ENCODE measurements at regions not wholly inside any gene's neighbourhood (a gene's known extent, or its start where the extent isn't known, plus 50 kb on each side); places are given as distances from the start of the nearest gene placed in this dataset.
A peak's percentile ranks its signal among the peaks of the same experiment; 100 is the strongest.

- H3K9me3 Mint-ChIP-seq (ENCODE audit: low read depth): no peaks in the 10 kb centered on the region
- peak overlapping the region; percentile 58 for H3K27ac Mint-ChIP-seq
- H3K36me3 Mint-ChIP-seq: no peaks in the 10 kb centered on the region
Observed at GRCh38 chr12:107441665-107442300, 243.8 kb upstream of the PWP1 start.

GRCh38 chr12:107442326-107442987 lies 243.1 kb upstream of the PWP1 start:
- Mint-ChIP-seq H3K4me1 (ENCODE audit: low read depth) (peaks cover 18% of the 10 kb centered on the region), H3K4me3 (peak overlapping the region; percentile 49), H3K27me3 (no peaks in the 10 kb centered on the region), H3K27ac (peak overlapping the region; percentile 58), H3K9me3 (ENCODE audit: low read depth) (no peaks in the 10 kb centered on the region), H3K36me3 (no peaks in the 10 kb centered on the region)

More at GRCh38 chr12:107441665-107442300, 243.8 kb upstream of the PWP1 start:
- Mint-ChIP-seq H3K4me3 (peak overlapping the region; percentile 49), H3K4me1 (ENCODE audit: low read depth) (peaks cover 18% of the 10 kb centered on the region), H3K27me3 (no peaks in the 10 kb centered on the region)

- Mint-ChIP-seq H3K4me1 (ENCODE audit: low read depth) (peaks cover 22% of the 10 kb centered on the region), H3K36me3 (peaks cover 3% of the 10 kb centered on the region), H3K4me3 (no peak overlapping the region), H3K27ac (no peak overlapping the region), H3K27me3 (no peaks in the 10 kb centered on the region), H3K9me3 (ENCODE audit: low read depth) (no peaks in the 10 kb centered on the region)
Observed at GRCh38 chr12:107443320-107444090, 242.1 kb upstream of the PWP1 start.

- Mint-ChIP-seq H3K4me1 (ENCODE audit: low read depth) (peaks cover 22% of the 10 kb centered on the region), H3K27ac (no peak overlapping the region), H3K36me3 (peaks cover 3% of the 10 kb centered on the region), H3K4me3 (no peak overlapping the region), H3K9me3 (ENCODE audit: low read depth) (no peaks in the 10 kb centered on the region), H3K27me3 (no peaks in the 10 kb centered on the region)
Observed at GRCh38 chr12:107444771-107445170, 240.8 kb upstream of the PWP1 start.

- Mint-ChIP-seq H3K9me3 (ENCODE audit: low read depth) (no peaks in the 10 kb centered on the region), H3K4me3 (no peak overlapping the region), H3K27me3 (no peaks in the 10 kb centered on the region), H3K4me1 (ENCODE audit: low read depth) (peaks cover 23% of the 10 kb centered on the region), H3K27ac (no peak overlapping the region), H3K36me3 (peaks cover 3% of the 10 kb centered on the region)
Observed at GRCh38 chr12:107446476-107446875, 239.1 kb upstream of the PWP1 start.

- Mint-ChIP-seq H3K4me1 (ENCODE audit: low read depth) (peaks cover 21% of the 10 kb centered on the region), H3K27ac (no peak overlapping the region), H3K4me3 (no peak overlapping the region), H3K9me3 (ENCODE audit: low read depth) (peaks cover 5% of the 10 kb centered on the region), H3K36me3 (peaks cover 8% of the 10 kb centered on the region), H3K27me3 (no peaks in the 10 kb centered on the region)
Observed at GRCh38 chr12:107447336-107447735, 238.3 kb upstream of the PWP1 start.

- Mint-ChIP-seq H3K4me3 (no peak overlapping the region), H3K27me3 (no peaks in the 10 kb centered on the region), H3K9me3 (ENCODE audit: low read depth) (peaks cover 9% of the 10 kb centered on the region), H3K36me3 (peaks cover 11% of the 10 kb centered on the region), H3K4me1 (ENCODE audit: low read depth) (peaks cover 21% of the 10 kb centered on the region), H3K27ac (no peak overlapping the region)
Observed at GRCh38 chr12:107448198-107448597, 237.4 kb upstream of the PWP1 start.

- Mint-ChIP-seq H3K36me3 (peaks cover 14% of the 10 kb centered on the region), H3K9me3 (ENCODE audit: low read depth) (peaks cover 9% of the 10 kb centered on the region), H3K27ac (no peak overlapping the region), H3K4me1 (ENCODE audit: low read depth) (peaks cover 17% of the 10 kb centered on the region), H3K27me3 (no peaks in the 10 kb centered on the region), H3K4me3 (no peak overlapping the region)
Observed at GRCh38 chr12:107449891-107450290, 235.7 kb upstream of the PWP1 start.

- H3K4me3 Mint-ChIP-seq: no peak overlapping the region
- peaks cover 17% of the 10 kb centered on the region for H3K4me1 Mint-ChIP-seq (ENCODE audit: low read depth)
- peaks cover 14% of the 10 kb centered on the region for H3K36me3 Mint-ChIP-seq
- no peak overlapping the region for H3K27ac Mint-ChIP-seq
- H3K27me3 Mint-ChIP-seq: no peaks in the 10 kb centered on the region
- H3K9me3 Mint-ChIP-seq (ENCODE audit: low read depth): peaks cover 9% of the 10 kb centered on the region
Observed at GRCh38 chr12:107450541-107450940, 235.1 kb upstream of the PWP1 start.

GRCh38 chr12:107451246-107451645 lies 234.4 kb upstream of the PWP1 start:
- Mint-ChIP-seq H3K9me3 (ENCODE audit: low read depth) (peaks cover 9% of the 10 kb centered on the region), H3K27ac (no peak overlapping the region), H3K4me1 (ENCODE audit: low read depth) (peaks cover 14% of the 10 kb centered on the region), H3K36me3 (peaks cover 14% of the 10 kb centered on the region), H3K27me3 (no peaks in the 10 kb centered on the region), H3K4me3 (no peak overlapping the region)

GRCh38 chr12:107454109-107454830 lies 231.3 kb upstream of the PWP1 start:
- peaks cover 9% of the 10 kb centered on the region for H3K9me3 Mint-ChIP-seq (ENCODE audit: low read depth)
- H3K27ac Mint-ChIP-seq: no peak overlapping the region
- H3K27me3 Mint-ChIP-seq: no peaks in the 10 kb centered on the region
- peaks cover 10% of the 10 kb centered on the region for H3K4me1 Mint-ChIP-seq (ENCODE audit: low read depth)
- H3K36me3 Mint-ChIP-seq: peaks cover 11% of the 10 kb centered on the region
- H3K4me3 Mint-ChIP-seq: no peak overlapping the region

- Mint-ChIP-seq H3K27ac (no peak overlapping the region), H3K36me3 (peaks cover 6% of the 10 kb centered on the region), H3K27me3 (no peaks in the 10 kb centered on the region), H3K4me3 (no peak overlapping the region), H3K4me1 (ENCODE audit: low read depth) (peaks cover 6% of the 10 kb centered on the region), H3K9me3 (ENCODE audit: low read depth) (peaks cover 3% of the 10 kb centered on the region)
Observed at GRCh38 chr12:107457362-107457935, 228.2 kb upstream of the PWP1 start.

GRCh38 chr12:107458163-107458562 lies 227.4 kb upstream of the PWP1 start:
- H3K9me3 Mint-ChIP-seq (ENCODE audit: low read depth): no peaks in the 10 kb centered on the region
- peaks cover 6% of the 10 kb centered on the region for H3K4me1 Mint-ChIP-seq (ENCODE audit: low read depth)
- H3K27ac Mint-ChIP-seq: no peak overlapping the region
- H3K4me3 Mint-ChIP-seq: no peak overlapping the region
- H3K27me3 Mint-ChIP-seq: no peaks in the 10 kb centered on the region
- H3K36me3 Mint-ChIP-seq: peaks cover 3% of the 10 kb centered on the region

- H3K36me3 Mint-ChIP-seq: no peaks in the 10 kb centered on the region
- no peak overlapping the region for H3K27ac Mint-ChIP-seq
- H3K4me1 Mint-ChIP-seq (ENCODE audit: low read depth): peaks cover 6% of the 10 kb centered on the region
- no peaks in the 10 kb centered on the region for H3K27me3 Mint-ChIP-seq
- H3K4me3 Mint-ChIP-seq: no peak overlapping the region
- H3K9me3 Mint-ChIP-seq (ENCODE audit: low read depth): no peaks in the 10 kb centered on the region
Observed at GRCh38 chr12:107458990-107459389, 226.6 kb upstream of the PWP1 start.
